Endothelial cell of umbilical vein (primary cell): ENCODE measurements at regions not wholly inside any gene's neighbourhood (a gene's known extent, or its start where the extent isn't known, plus 50 kb on each side); places are given as distances from the start of the nearest gene placed in this dataset.

Experiments used
- BruUV-seq: library from RNA; stranded (reverse); fragments of 400-500 nt; replicated peaks from 2 replicates; lab custom pipeline; 2021; lab: Mats Ljungman, UMichigan
- CTCF ChIA-PET: fragments of 300-600, 350-600 bp; sonication (Branson Sonifier 250); formaldehyde crosslinking; loops from one replicate; lab custom pipeline; 2021; ENCODE audit warnings: antibody characterized with exemption, inconsistent platforms; lab: Charles Lee
- POLR2A ChIA-PET: fragments of 300-600, 350-600 bp; sonication (Branson Sonifier 250); formaldehyde crosslinking; loops from one replicate; lab custom pipeline; 2021; ENCODE audit warnings: antibody characterized with exemption, inconsistent platforms; lab: Charles Lee
- DNase-seq: peaks from one replicate; pipeline ENCODE4 v3.0.0-alpha.2; 2011; ENCODE audit warnings: low read depth, low spot score
- FAIRE-seq: peaks from 2 replicates; lab custom pipeline; 2011; peaks lifted over from hg19 to GRCh38; lab: Jason Lieb, UNC
- H2AFZ ChIP-seq: 2 replicates; pipeline ENCODE4 v1.6.0; 2012; ENCODE audit warnings: low read depth, low read length, control low read depth, inconsistent platforms
- H3K27ac ChIP-seq: 2 replicates; pipeline ENCODE4 v1.5.1; 2011; ENCODE audit warnings: low read depth, mild to moderate bottlenecking, control low read depth, low read length, moderate library complexity; ENCODE audit not compliant: insufficient read depth
- H3K27me3 ChIP-seq, 2 experiments: 2 replicates each; pipeline versions ENCODE4 v1.6.0 to v1.6.1; 2011; ENCODE audit warnings: low read length in 2 of 2, mixed read lengths in 1 of 2; ENCODE audit not compliant: control insufficient read depth in 2 of 2, insufficient read depth in 2 of 2
- H3K36me3 ChIP-seq, 2 experiments: 2 replicates in 1 of 2; 3 replicates in 1 of 2; pipeline ENCODE4 v1.5.1; 2011; ENCODE audit warnings: low read length in 2 of 2, mild to moderate bottlenecking in 1 of 2, moderate library complexity in 1 of 2; ENCODE audit not compliant: control insufficient read depth in 2 of 2, insufficient read depth in 2 of 2; ENCODE audit errors: extremely low read depth in 1 of 2
- H3K4me1 ChIP-seq: 3 replicates; pipeline ENCODE4 v1.5.1; 2011; ENCODE audit warnings: mild to moderate bottlenecking, low read length; ENCODE audit not compliant: control insufficient read depth, insufficient read depth; ENCODE audit errors: extremely low read depth
- H3K4me2 ChIP-seq: 2 replicates; pipeline ENCODE4 v1.6.1; 2011; ENCODE audit warnings: low read length, control low read depth, mixed read lengths; ENCODE audit not compliant: insufficient read depth
- H3K4me3 ChIP-seq, 3 experiments: fragments of 200-600 bp in 1 of 3; sonication (generic), shearing (Covaris generic) in 1 of 3; replicated peaks in 1 of 3; 2 replicates each; pipeline ENCODE4 v1.5.1; 2011 to 2016; ENCODE audit warnings: control low read depth in 3 of 3, low read length in 3 of 3, mild to moderate bottlenecking in 2 of 3, inconsistent platforms in 1 of 3, low read depth in 1 of 3, moderate library complexity in 1 of 3; ENCODE audit not compliant: insufficient read depth in 1 of 3
- H3K79me2 ChIP-seq: 2 replicates; pipeline ENCODE4 v1.6.0; 2012; ENCODE audit warnings: low read length, inconsistent platforms; ENCODE audit not compliant: control insufficient read depth, insufficient read depth
- H3K9ac ChIP-seq: replicated peaks from 2 replicates; pipeline ENCODE3; 2011; ENCODE audit warnings: low read length, control low read depth; ENCODE audit not compliant: insufficient read depth; ENCODE audit errors: extremely low read depth
- H3K9me1 ChIP-seq: replicated peaks from 3 replicates; pipeline ENCODE4 v1.6.0; 2011; ENCODE audit warnings: mild to moderate bottlenecking, low read length; ENCODE audit not compliant: control insufficient read depth, insufficient read depth; ENCODE audit errors: extremely low read depth
- H3K9me3 ChIP-seq: replicated peaks from 2 replicates; pipeline ENCODE4 v1.5.1; 2012; ENCODE audit warnings: low read length, inconsistent platforms; ENCODE audit not compliant: control insufficient read depth, insufficient read depth
- H4K20me1 ChIP-seq: replicated peaks from 2 replicates; pipeline ENCODE3; 2011; ENCODE audit warnings: mild to moderate bottlenecking, low read length; ENCODE audit not compliant: control insufficient read depth, insufficient read depth; ENCODE audit errors: extremely low read depth
- EZH2 ChIP-seq: IDR thresholded peaks from 2 replicates; pipeline ENCODE4 v1.6.1; 2012; ENCODE audit warnings: borderline replicate concordance, low read depth, mild to moderate bottlenecking, moderate library complexity, low read length, inconsistent platforms; ENCODE audit not compliant: severe bottlenecking
- FOS ChIP-seq: IDR thresholded peaks from 2 replicates; pipeline ENCODE4 v1.6.1; 2011; ENCODE audit warnings: mild to moderate bottlenecking, low read length, moderate library complexity, borderline replicate concordance; ENCODE audit not compliant: insufficient read depth
- GATA2 ChIP-seq: IDR thresholded peaks from 2 replicates; pipeline ENCODE4 v1.7.0; 2011; ENCODE audit warnings: low read depth, mild to moderate bottlenecking, moderate library complexity, mixed read lengths, low read length; ENCODE audit not compliant: insufficient read length, insufficient read depth
- JUN ChIP-seq: IDR thresholded peaks from 2 replicates; pipeline ENCODE4 v1.6.1; 2011; ENCODE audit warnings: borderline replicate concordance, low read depth; ENCODE audit not compliant: insufficient read length, insufficient read depth
- MYC ChIP-seq: IDR thresholded peaks from one replicate; pipeline ENCODE4 v1.6.1; 2011; ENCODE audit warnings: mild to moderate bottlenecking, low read depth, low read length
- POLR2A ChIP-seq: IDR thresholded peaks from 2 replicates; pipeline ENCODE4 v1.6.1; 2012; ENCODE audit warnings: low read depth, mild to moderate bottlenecking, control low read depth, low read length
- POLR2AphosphoS5 ChIP-seq: IDR thresholded peaks from 2 replicates; pipeline ENCODE4 v1.6.1; 2012; ENCODE audit warnings: low read depth, mild to moderate bottlenecking, control low read depth, low read length, moderate library complexity; ENCODE audit not compliant: insufficient read depth
- dilution Hi-C: fragments of 300-500 bp; cut with MboI; formaldehyde crosslinking; loops from one replicate; pipeline ENCODE4 v1.15.0; 2019; ENCODE audit warnings: low sequenced_read_pairs; ENCODE audit not compliant: extremely low pct_ligation_motif_present
- intact Hi-C: fragments of 100-400 bp; cut with micrococcal nuclease; formaldehyde crosslinking; loops from one replicate; pipeline ENCODE4 v1.10.0; 2022
- TF ChIP-seq, protein P1 (sequence below): IDR thresholded peaks from 2 replicates; pipeline ENCODE4 v1.6.1; 2011; ENCODE audit not compliant: insufficient read depth, insufficient read length
- TF ChIP-seq, protein P2 (sequence below), 2 donors: IDR thresholded peaks; 1 replicate in 1 of 2; 2 replicates in 1 of 2; pipeline ENCODE4 v1.5.1; 2011; ENCODE audit warnings: low read length in 2 of 2, mild to moderate bottlenecking in 2 of 2, moderate library complexity in 2 of 2, control low read depth in 1 of 2, inconsistent platforms in 1 of 2, low read depth in 1 of 2; ENCODE audit not compliant: insufficient read depth in 1 of 2; ENCODE audit errors: extremely low read depth in 1 of 2

DNA sequence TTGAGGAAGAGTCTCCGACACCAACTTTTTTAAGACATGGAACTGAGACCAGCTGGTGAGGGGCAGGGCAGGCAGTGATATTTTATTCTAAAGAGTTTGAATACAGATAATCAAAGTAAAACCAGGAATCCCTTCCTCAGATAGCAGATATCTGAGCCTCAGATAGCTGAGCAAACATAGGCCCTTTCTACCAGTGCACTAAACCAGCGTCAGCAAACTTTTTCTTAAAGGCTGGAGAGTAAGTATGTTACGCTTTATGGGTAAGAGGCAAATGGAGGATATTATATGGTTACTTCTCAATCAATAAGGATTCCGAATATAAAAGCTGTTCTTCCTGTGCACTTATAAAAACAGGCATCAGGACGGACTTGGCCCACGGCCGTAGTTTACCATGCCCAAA lies 73.9 kb downstream of the WNT5A start:
- no TSS peak for BruUV-seq
- Histone ChIP-seq H2AFZ (no peak overlapping the region), H3K27me3 (no peaks in the 10 kb centered on the region), H3K4me1 (no peaks in the 10 kb centered on the region), H3K27ac (no peak overlapping the region), H3K9me1 (no peaks in the 10 kb centered on the region), H3K4me3 (no peak overlapping the region), H3K36me3 (no peaks in the 10 kb centered on the region), H3K9me3 (no peaks in the 10 kb centered on the region), H3K4me2 (no peak overlapping the region), H4K20me1 (no peaks in the 10 kb centered on the region), H3K79me2 (no peaks in the 10 kb centered on the region), H3K9ac (no peak overlapping the region)
- CTCF ChIA-PET, result no interaction called here
- no peak for TF ChIP-seq GATA2
- TF ChIP-seq EZH2, result no peak
- TF ChIP-seq MYC, result no peak
- TF ChIP-seq POLR2A, result no peak
- TF ChIP-seq POLR2AphosphoS5, result no peak
- no peak for TF ChIP-seq FOS
- TF ChIP-seq, protein P1, sequence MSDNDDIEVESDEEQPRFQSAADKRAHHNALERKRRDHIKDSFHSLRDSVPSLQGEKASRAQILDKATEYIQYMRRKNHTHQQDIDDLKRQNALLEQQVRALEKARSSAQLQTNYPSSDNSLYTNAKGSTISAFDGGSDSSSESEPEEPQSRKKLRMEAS, result no peak
- no peak for TF ChIP-seq JUN
- TF ChIP-seq, protein P2, sequence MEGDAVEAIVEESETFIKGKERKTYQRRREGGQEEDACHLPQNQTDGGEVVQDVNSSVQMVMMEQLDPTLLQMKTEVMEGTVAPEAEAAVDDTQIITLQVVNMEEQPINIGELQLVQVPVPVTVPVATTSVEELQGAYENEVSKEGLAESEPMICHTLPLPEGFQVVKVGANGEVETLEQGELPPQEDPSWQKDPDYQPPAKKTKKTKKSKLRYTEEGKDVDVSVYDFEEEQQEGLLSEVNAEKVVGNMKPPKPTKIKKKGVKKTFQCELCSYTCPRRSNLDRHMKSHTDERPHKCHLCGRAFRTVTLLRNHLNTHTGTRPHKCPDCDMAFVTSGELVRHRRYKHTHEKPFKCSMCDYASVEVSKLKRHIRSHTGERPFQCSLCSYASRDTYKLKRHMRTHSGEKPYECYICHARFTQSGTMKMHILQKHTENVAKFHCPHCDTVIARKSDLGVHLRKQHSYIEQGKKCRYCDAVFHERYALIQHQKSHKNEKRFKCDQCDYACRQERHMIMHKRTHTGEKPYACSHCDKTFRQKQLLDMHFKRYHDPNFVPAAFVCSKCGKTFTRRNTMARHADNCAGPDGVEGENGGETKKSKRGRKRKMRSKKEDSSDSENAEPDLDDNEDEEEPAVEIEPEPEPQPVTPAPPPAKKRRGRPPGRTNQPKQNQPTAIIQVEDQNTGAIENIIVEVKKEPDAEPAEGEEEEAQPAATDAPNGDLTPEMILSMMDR (IDR thresholded peaks at IDR 0.05; ENCODE audit: extremely low read depth in 1 of 2, insufficient read depth in 1 of 2, low read depth in 1 of 2, low read length in 2 of 2), result no peak
- no peak for FAIRE-seq
- no peak for DNase-seq
- intact Hi-C loops, result no loop called here
- dilution Hi-C loops, result no loop called here
- POLR2A ChIA-PET, result no interaction called here
